ENCODE measurements at regions not wholly inside any gene's neighbourhood (a gene's known extent, or its start where the extent isn't known, plus 50 kb on each side); places are given as distances from the start of the nearest gene placed in this dataset.

DNA sequence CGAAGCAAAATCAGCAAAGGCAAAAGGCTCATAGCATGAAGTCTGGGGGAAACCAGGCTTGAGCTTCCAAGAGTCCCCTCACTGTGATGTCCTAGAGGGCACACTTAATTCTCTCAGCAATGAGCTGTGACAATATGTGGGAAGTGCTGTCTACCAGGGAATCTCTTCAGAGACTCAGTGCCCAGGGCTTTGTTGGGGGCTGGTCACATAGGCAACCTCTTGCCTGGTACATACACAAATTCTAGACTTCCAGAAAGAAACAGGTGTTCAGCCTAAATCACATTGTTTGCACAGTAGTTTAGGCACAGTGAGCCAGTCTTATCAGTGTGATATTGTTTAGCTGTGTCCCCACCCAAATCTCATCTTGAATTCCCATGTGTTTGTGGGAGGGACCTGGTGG lies 400.5 kb downstream of the PRDM2 start:
- TF ChIP-seq, protein P1, sequence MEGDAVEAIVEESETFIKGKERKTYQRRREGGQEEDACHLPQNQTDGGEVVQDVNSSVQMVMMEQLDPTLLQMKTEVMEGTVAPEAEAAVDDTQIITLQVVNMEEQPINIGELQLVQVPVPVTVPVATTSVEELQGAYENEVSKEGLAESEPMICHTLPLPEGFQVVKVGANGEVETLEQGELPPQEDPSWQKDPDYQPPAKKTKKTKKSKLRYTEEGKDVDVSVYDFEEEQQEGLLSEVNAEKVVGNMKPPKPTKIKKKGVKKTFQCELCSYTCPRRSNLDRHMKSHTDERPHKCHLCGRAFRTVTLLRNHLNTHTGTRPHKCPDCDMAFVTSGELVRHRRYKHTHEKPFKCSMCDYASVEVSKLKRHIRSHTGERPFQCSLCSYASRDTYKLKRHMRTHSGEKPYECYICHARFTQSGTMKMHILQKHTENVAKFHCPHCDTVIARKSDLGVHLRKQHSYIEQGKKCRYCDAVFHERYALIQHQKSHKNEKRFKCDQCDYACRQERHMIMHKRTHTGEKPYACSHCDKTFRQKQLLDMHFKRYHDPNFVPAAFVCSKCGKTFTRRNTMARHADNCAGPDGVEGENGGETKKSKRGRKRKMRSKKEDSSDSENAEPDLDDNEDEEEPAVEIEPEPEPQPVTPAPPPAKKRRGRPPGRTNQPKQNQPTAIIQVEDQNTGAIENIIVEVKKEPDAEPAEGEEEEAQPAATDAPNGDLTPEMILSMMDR (conservative IDR thresholded peaks at IDR 0.05; ENCODE audit: low read depth, low read length), result no peak
- TF ChIP-seq EZH2phosphoT487 (IDR thresholded peaks at IDR 0.05; ENCODE audit: borderline replicate concordance, low read length), result no peak
- no peak for TF ChIP-seq EZH2 (IDR thresholded peaks at IDR 0.05; ENCODE audit: low read length, unreplicated experiment)
